ENCODE measurements at regions not wholly inside any gene's neighbourhood (a gene's known extent, or its start where the extent isn't known, plus 50 kb on each side); places are given as distances from the start of the nearest gene placed in this dataset.

DNA sequence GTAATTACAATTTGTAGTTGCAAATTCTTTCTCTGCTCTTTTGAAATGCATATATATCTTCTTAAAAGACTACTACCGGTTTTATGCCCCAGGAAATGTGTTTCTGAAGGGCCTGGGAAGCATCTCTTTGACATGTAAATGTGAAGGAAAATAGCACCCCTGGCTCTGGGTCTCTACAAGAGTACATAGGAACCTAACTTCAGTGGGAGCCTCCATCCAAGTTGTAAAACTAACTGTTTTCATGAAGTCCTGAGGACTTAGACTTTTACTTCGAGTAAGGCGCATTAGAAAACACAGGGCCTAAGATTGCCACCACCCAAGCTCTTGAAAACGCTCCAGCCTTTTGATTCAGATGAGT lies 99.4 kb downstream of the CBLN2 start:
- no peak for TF ChIP-seq CTCF (IDR thresholded peaks at IDR 0.05; ENCODE audit: low read length)
- TF ChIP-seq EZH2 (optimal IDR thresholded peaks at IDR 0.05; ENCODE audit: low read depth, low read length) = no peak
- no peak for TF ChIP-seq EZH2phosphoT487 (IDR thresholded peaks at IDR 0.05; ENCODE audit: low read length)
